Endometrium (tissue), 2 donors: ENCODE measurements at regions not wholly inside any gene's neighbourhood (a gene's known extent, or its start where the extent isn't known, plus 50 kb on each side); places are given as distances from the start of the nearest gene placed in this dataset.
"Not testable (repeated sequence)": the region's sequence is repeated elsewhere in the genome, so short reads cannot be mapped to it uniquely, and the experiment has no call there.

ENCODE experiments used
- FAIRE-seq: peaks from 2 replicates; lab custom pipeline; 2012; peaks lifted over from hg19 to GRCh38; lab: Jason Lieb, UNC
- donor health status: control.
- donor health status: control.

- peak; percentile 79 for FAIRE-seq
Observed at GRCh38 chr13:50529154-50529882, 314.2 kb downstream of the DLEU7 start.

GRCh38 chr13:50531917-50532899 lies 311.3 kb downstream of the DLEU7 start:
- FAIRE-seq, result peak; percentile 85

- FAIRE-seq, result no peak
Observed at GRCh38 chr13:50535050-50535449, 308.4 kb downstream of the DLEU7 start.

GRCh38 chr13:50537029-50537428 lies 306.5 kb downstream of the DLEU7 start:
- FAIRE-seq, result no peak

- no peak for FAIRE-seq
Observed at GRCh38 chr13:50539791-50540530, 303.5 kb downstream of the DLEU7 start.

GRCh38 chr13:50543141-50543540 lies 300.4 kb downstream of the DLEU7 start:
- no peak for FAIRE-seq

- no peak for FAIRE-seq
Observed at GRCh38 chr13:50543782-50544181, 299.7 kb downstream of the DLEU7 start.

GRCh38 chr13:50544211-50544610 lies 299.3 kb downstream of the DLEU7 start:
- no peak for FAIRE-seq

- not testable (repeated sequence) for FAIRE-seq
Observed at GRCh38 chr13:50547175-50547574, 296.3 kb downstream of the DLEU7 start.

GRCh38 chr13:50548586-50548985 lies 294.9 kb downstream of the DLEU7 start:
- no peak for FAIRE-seq

- FAIRE-seq, result no peak
Observed at GRCh38 chr13:50549221-50549942, 294.1 kb downstream of the DLEU7 start.

GRCh38 chr13:50550151-50550550 lies 293.3 kb downstream of the DLEU7 start:
- FAIRE-seq, result no peak

- FAIRE-seq, result peak; percentile 92
Observed at GRCh38 chr13:50552424-50552966, 291.0 kb downstream of the DLEU7 start.

GRCh38 chr13:50561739-50562138 lies 281.8 kb downstream of the DLEU7 start:
- FAIRE-seq, result no peak

- FAIRE-seq, result no peak
Observed at GRCh38 chr13:50566646-50567045, 276.8 kb downstream of the DLEU7 start.

- no peak for FAIRE-seq
Observed at GRCh38 chr13:50572129-50572528, 271.4 kb downstream of the DLEU7 start.

- no peak for FAIRE-seq
Observed at GRCh38 chr13:50573066-50573465, 270.4 kb downstream of the DLEU7 start.

GRCh38 chr13:50574731-50575130 lies 268.8 kb downstream of the DLEU7 start:
- peak; percentile 94 for FAIRE-seq

GRCh38 chr13:50575138-50575537 lies 268.4 kb downstream of the DLEU7 start:
- no peak for FAIRE-seq

GRCh38 chr13:50576156-50576555 lies 267.3 kb downstream of the DLEU7 start:
- no peak for FAIRE-seq

GRCh38 chr13:50577806-50578205 lies 265.7 kb downstream of the DLEU7 start:
- FAIRE-seq, result no peak
